GM23338 (cell line): ENCODE measurements at regions not wholly inside any gene's neighbourhood (a gene's known extent, or its start where the extent isn't known, plus 50 kb on each side); places are given as distances from the start of the nearest gene placed in this dataset.

ENCODE experiments used
- ATAC-seq: fragments of 200-7000 bp; cut with Tn5 transposase; 3 replicates; pipeline ENCODE4 v1.9.1; 2020
- DNase-seq: peaks from one replicate; pipeline ENCODE4 v3.0.0-alpha.2; 2015; ENCODE audit warnings: low spot score
- H2AFZ ChIP-seq: fragments of 200-600 bp; sonication (generic); 2 replicates; pipeline ENCODE4 v1.8.0; 2016; ENCODE audit warnings: antibody characterized with exemption, mild to moderate bottlenecking, moderate library complexity
- H3F3A ChIP-seq: fragments of 200-600 bp; sonication (generic); replicated peaks from 2 replicates; pipeline ENCODE4 v1.8.0; 2017; ENCODE audit warnings: antibody characterized with exemption, mixed run types, low read depth
- H3K27ac ChIP-seq: fragments of 200-600 bp; sonication (generic); 2 replicates; pipeline ENCODE4 v1.6.1; 2016; ENCODE audit warnings: low read depth
- H3K27me3 ChIP-seq: fragments of 200-600 bp; sonication (generic); 2 replicates; pipeline ENCODE4 v1.8.0; 2016; ENCODE audit warnings: mild to moderate bottlenecking, mixed run types, moderate library complexity; ENCODE audit not compliant: insufficient read depth
- H3K36me3 ChIP-seq: fragments of 200-600 bp; sonication (generic); 2 replicates; pipeline ENCODE4 v1.8.0; 2016; ENCODE audit warnings: mild to moderate bottlenecking; ENCODE audit not compliant: insufficient read depth
- H3K4me1 ChIP-seq: fragments of 200-600 bp; sonication (generic); 2 replicates; pipeline ENCODE4 v1.8.0; 2016; ENCODE audit warnings: mild to moderate bottlenecking, moderate library complexity; ENCODE audit not compliant: insufficient read depth
- H3K4me2 ChIP-seq: fragments of 200-600 bp; sonication (generic); 2 replicates; pipeline ENCODE4 v1.7.1; 2017; ENCODE audit warnings: mixed run types
- H3K4me3 ChIP-seq: fragments of 200-600 bp; sonication (generic); 2 replicates; pipeline ENCODE4 v1.6.1; 2016; ENCODE audit warnings: mixed run types
- H3K79me2 ChIP-seq: fragments of 200-600 bp; sonication (generic); replicated peaks from 2 replicates; pipeline ENCODE4 v1.8.0; 2017; ENCODE audit warnings: mild to moderate bottlenecking; ENCODE audit not compliant: insufficient read depth
- H3K9me2 ChIP-seq: fragments of 200-600 bp; sonication (generic); 2 replicates; pipeline ENCODE4 v1.8.0; 2017; ENCODE audit not compliant: insufficient read depth
- H4K20me1 ChIP-seq: fragments of 200-600 bp; sonication (generic); replicated peaks from 2 replicates; pipeline ENCODE4 v1.8.0; 2017; ENCODE audit warnings: mild to moderate bottlenecking; ENCODE audit not compliant: insufficient read depth
- H3K27ac Mint-ChIP-seq: 2 replicates; pipeline ENCODE4 v1.8.0; 2020; ENCODE audit warnings: inconsistent platforms, mild to moderate bottlenecking, moderate library complexity, mixed read lengths
- H3K27me3 Mint-ChIP-seq: 3 replicates; pipeline ENCODE4 v1.8.0; 2022; ENCODE audit warnings: low read depth, mild to moderate bottlenecking, moderate library complexity, mixed read lengths, inconsistent platforms; ENCODE audit not compliant: insufficient read depth, poor library complexity
- H3K36me3 Mint-ChIP-seq: 3 replicates; pipeline ENCODE4 v1.8.0; 2021; ENCODE audit warnings: low read depth, mild to moderate bottlenecking, inconsistent platforms, moderate library complexity, mixed read lengths
- H3K4me1 Mint-ChIP-seq: 3 replicates; pipeline ENCODE4 v1.8.0; 2020; ENCODE audit warnings: mild to moderate bottlenecking, inconsistent platforms, mixed read lengths
- H3K4me3 Mint-ChIP-seq: 3 replicates; pipeline ENCODE4 v1.8.0; 2021; ENCODE audit warnings: moderate library complexity, mild to moderate bottlenecking, inconsistent platforms, mixed read lengths
- H3K9me3 Mint-ChIP-seq: 3 replicates; pipeline ENCODE4 v1.8.0; 2020; ENCODE audit warnings: moderate library complexity, mild to moderate bottlenecking, inconsistent platforms, mixed read lengths
- CREB1 ChIP-seq: fragments of 250-450 bp; sonication (Bioruptor Pico); IDR thresholded peaks from 2 replicates; pipeline ENCODE4 v1.5.0; 2020; ENCODE audit warnings: low read depth, mild to moderate bottlenecking, moderate library complexity
- CTCF ChIP-seq, 2 experiments: fragments of 200-600 bp in 1 of 2; sonication (generic) in 1 of 2; conservative IDR thresholded peaks; 2 replicates each; pipeline versions ENCODE4 v1.5.1 to v1.6.1; 2016 to 2017; ENCODE audit warnings: antibody characterized with exemption in 2 of 2, low read depth in 2 of 2, mild to moderate bottlenecking in 2 of 2, moderate library complexity in 1 of 2
- ETS1 ChIP-seq: IDR thresholded peaks from 2 replicates; pipeline ENCODE4 v1.6.1; 2016; ENCODE audit warnings: antibody characterized with exemption
- EZH2 ChIP-seq: fragments of 200-600 bp; sonication (generic); IDR thresholded peaks from one replicate; pipeline ENCODE4 v1.8.0; 2017; ENCODE audit warnings: antibody characterized with exemption, mild to moderate bottlenecking, low read depth; ENCODE audit not compliant: unreplicated experiment
- EZH2phosphoT487 ChIP-seq: fragments of 200-600 bp; sonication (generic); IDR thresholded peaks from one replicate; pipeline ENCODE4 v1.8.1; 2018; ENCODE audit warnings: antibody characterized with exemption; ENCODE audit not compliant: unreplicated experiment
- JUNB ChIP-seq: IDR thresholded peaks from one replicate; pipeline ENCODE4 v1.6.1; 2016; ENCODE audit warnings: antibody characterized with exemption; ENCODE audit not compliant: unreplicated experiment
- NANOG ChIP-seq: IDR thresholded peaks from 2 replicates; pipeline ENCODE4 v1.6.1; 2016; ENCODE audit warnings: antibody characterized with exemption, borderline replicate concordance
- POLR2AphosphoS5 ChIP-seq: IDR thresholded peaks from 2 replicates; pipeline ENCODE4 v1.6.1; 2016; ENCODE audit warnings: antibody characterized with exemption, low read depth
- REST ChIP-seq: IDR thresholded peaks from one replicate; pipeline ENCODE4 v1.6.1; 2018; ENCODE audit warnings: antibody characterized with exemption; ENCODE audit not compliant: unreplicated experiment
- STAT1 ChIP-seq: IDR thresholded peaks from one replicate; pipeline ENCODE4 v1.6.1; 2016; ENCODE audit warnings: antibody characterized with exemption; ENCODE audit not compliant: unreplicated experiment
- ZNF114 ChIP-seq: fragments of 250-450 bp; sonication (Bioruptor Pico); IDR thresholded peaks from 2 replicates; pipeline ENCODE4 v1.5.0; 2020; ENCODE audit warnings: mild to moderate bottlenecking, moderate library complexity
- ZNF331 ChIP-seq: fragments of 250-450 bp; sonication (Bioruptor Pico); IDR thresholded peaks from 2 replicates; pipeline ENCODE4 v1.5.0; 2020; ENCODE audit warnings: low read depth, mild to moderate bottlenecking, moderate library complexity
- ZNF462 ChIP-seq: fragments of 250-450 bp; sonication (Bioruptor Pico); IDR thresholded peaks from 2 replicates; pipeline ENCODE4 v1.5.0; 2020; ENCODE audit warnings: mild to moderate bottlenecking, moderate library complexity

DNA sequence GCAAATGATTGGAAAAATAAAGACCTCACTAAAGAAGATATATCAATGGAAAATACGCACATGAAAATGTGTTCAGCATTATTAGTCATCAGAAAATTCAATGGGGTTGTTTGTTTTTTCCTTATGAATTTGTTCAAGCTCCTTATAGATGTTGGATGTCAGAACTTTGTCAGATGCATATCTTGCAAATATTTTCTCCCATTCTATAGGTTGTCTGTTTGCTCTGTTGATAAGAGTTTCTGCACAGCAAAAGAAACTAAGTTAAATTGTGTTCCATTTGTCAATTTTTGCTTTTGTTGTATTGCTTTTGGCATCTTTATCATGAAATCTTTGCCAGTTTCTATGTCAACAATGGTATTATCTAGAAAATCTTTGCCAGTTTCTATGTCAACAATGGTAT, 633.9 kb upstream of the CHORDC1 start:
- Histone ChIP-seq H3F3A (no peaks in the 10 kb centered on the region), H3K9me2 (no peaks in the 10 kb centered on the region), H3K4me1 (no peaks in the 10 kb centered on the region), H2AFZ (no peak overlapping the region), H3K79me2 (no peaks in the 10 kb centered on the region), H3K27me3 (no peaks in the 10 kb centered on the region), H3K4me3 (no peak overlapping the region), H3K27ac (no peak overlapping the region), H3K4me2 (no peak overlapping the region), H4K20me1 (no peaks in the 10 kb centered on the region), H3K36me3 (no peaks in the 10 kb centered on the region)
- Mint-ChIP-seq H3K36me3 (no peaks in the 10 kb centered on the region), H3K4me3 (no peak overlapping the region), H3K27me3 (no peaks in the 10 kb centered on the region), H3K9me3 (peaks cover 7% of the 10 kb centered on the region; the same call in 1 of the 3 replicates), H3K27ac (no peak overlapping the region), H3K4me1 (no peaks in the 10 kb centered on the region)
- ATAC-seq (no peak), DNase-seq (no peak)
- TF ChIP-seq POLR2AphosphoS5: no peak
- no peak for TF ChIP-seq ZNF114 (CRISPR knock-in tag)
- TF ChIP-seq REST: no peak
- no peak for TF ChIP-seq STAT1
- TF ChIP-seq ZNF462: no peak
- TF ChIP-seq CTCF (conservative IDR thresholded peaks at IDR 0.05; ENCODE audit: low read depth in 2 of 2): no peak
- TF ChIP-seq NANOG: no peak
- TF ChIP-seq ZNF331: no peak
- no peak for TF ChIP-seq CREB1 (CRISPR knock-in tag)
- TF ChIP-seq EZH2phosphoT487: no peak
- no peak for TF ChIP-seq EZH2
- TF ChIP-seq JUNB: no peak
- no peak for TF ChIP-seq ETS1
